ENCODE measurements at regions not wholly inside any gene's neighbourhood (a gene's known extent, or its start where the extent isn't known, plus 50 kb on each side); places are given as distances from the start of the nearest gene placed in this dataset.

DNA sequence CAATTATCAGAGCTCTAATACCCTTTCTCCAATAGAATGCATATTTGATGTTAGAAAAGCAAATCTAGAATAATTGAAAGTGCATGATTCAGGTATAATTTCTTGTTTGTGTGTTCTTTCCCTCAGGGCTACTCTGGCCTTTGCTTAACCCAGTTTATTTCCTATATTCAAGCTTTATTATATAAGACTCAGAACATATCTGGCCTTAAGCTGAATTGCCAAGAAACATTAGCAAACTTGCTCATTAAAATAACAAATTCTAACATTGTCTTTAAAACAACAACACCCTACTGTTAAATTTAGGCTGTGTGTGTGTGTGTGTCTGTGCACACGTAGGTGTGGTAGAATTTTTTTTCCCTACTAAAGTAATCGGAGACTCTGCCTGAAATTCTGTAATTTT lies 426.5 kb downstream of the UTRN start:
- TF ChIP-seq, protein P1, sequence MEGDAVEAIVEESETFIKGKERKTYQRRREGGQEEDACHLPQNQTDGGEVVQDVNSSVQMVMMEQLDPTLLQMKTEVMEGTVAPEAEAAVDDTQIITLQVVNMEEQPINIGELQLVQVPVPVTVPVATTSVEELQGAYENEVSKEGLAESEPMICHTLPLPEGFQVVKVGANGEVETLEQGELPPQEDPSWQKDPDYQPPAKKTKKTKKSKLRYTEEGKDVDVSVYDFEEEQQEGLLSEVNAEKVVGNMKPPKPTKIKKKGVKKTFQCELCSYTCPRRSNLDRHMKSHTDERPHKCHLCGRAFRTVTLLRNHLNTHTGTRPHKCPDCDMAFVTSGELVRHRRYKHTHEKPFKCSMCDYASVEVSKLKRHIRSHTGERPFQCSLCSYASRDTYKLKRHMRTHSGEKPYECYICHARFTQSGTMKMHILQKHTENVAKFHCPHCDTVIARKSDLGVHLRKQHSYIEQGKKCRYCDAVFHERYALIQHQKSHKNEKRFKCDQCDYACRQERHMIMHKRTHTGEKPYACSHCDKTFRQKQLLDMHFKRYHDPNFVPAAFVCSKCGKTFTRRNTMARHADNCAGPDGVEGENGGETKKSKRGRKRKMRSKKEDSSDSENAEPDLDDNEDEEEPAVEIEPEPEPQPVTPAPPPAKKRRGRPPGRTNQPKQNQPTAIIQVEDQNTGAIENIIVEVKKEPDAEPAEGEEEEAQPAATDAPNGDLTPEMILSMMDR (IDR thresholded peaks at IDR 0.05) = no peak
- no peak for TF ChIP-seq EZH2 (IDR thresholded peaks at IDR 0.05; ENCODE audit: borderline replicate concordance, insufficient read depth, low read depth, low read length, poor library complexity, severe bottlenecking)
